ENCODE measurements at regions not wholly inside any gene's neighbourhood (a gene's known extent, or its start where the extent isn't known, plus 50 kb on each side); places are given as distances from the start of the nearest gene placed in this dataset.
A peak's percentile ranks its signal among the peaks of the same experiment; 100 is the strongest.

GRCh38 chr13:90883592-90883991 is 463.9 kb upstream of the MIR17HG start:
- no peak for TF ChIP-seq EZH2phosphoT487 (IDR thresholded peaks at IDR 0.05; ENCODE audit: low read depth, severe bottlenecking, unreplicated experiment)
- TF ChIP-seq, protein P1, sequence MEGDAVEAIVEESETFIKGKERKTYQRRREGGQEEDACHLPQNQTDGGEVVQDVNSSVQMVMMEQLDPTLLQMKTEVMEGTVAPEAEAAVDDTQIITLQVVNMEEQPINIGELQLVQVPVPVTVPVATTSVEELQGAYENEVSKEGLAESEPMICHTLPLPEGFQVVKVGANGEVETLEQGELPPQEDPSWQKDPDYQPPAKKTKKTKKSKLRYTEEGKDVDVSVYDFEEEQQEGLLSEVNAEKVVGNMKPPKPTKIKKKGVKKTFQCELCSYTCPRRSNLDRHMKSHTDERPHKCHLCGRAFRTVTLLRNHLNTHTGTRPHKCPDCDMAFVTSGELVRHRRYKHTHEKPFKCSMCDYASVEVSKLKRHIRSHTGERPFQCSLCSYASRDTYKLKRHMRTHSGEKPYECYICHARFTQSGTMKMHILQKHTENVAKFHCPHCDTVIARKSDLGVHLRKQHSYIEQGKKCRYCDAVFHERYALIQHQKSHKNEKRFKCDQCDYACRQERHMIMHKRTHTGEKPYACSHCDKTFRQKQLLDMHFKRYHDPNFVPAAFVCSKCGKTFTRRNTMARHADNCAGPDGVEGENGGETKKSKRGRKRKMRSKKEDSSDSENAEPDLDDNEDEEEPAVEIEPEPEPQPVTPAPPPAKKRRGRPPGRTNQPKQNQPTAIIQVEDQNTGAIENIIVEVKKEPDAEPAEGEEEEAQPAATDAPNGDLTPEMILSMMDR (IDR thresholded peaks at IDR 0.05; ENCODE audit: poor library complexity), result peak; percentile 21
- no peak for TF ChIP-seq EZH2 (IDR thresholded peaks at IDR 0.05; ENCODE audit: borderline replicate concordance)
